Hematopoietic multipotent progenitor cell treated with erythropoietin and hydrocortisone succinate and interleukin-3 and kit ligand, for 17 days (in vitro differentiated cells): ENCODE measurements at regions not wholly inside any gene's neighbourhood (a gene's known extent, or its start where the extent isn't known, plus 50 kb on each side); places are given as distances from the start of the nearest gene placed in this dataset.
"Not testable (repeated sequence)": the region's sequence is repeated elsewhere in the genome, so short reads cannot be mapped to it uniquely, and the experiment has no call there.

Experiments
- DNase-seq: peaks from one replicate; pipeline ENCODE4 v3.0.0-alpha.2; 2015; ENCODE audit warnings: low spot score

GRCh38 chr14:65153101-65153500 is 50.8 kb upstream of the MAX start:
- DNase-seq: no peak

GRCh38 chr14:65156568-65157366 is 54.5 kb upstream of the MAX start:
- DNase-seq: no peak

GRCh38 chr14:65159281-65160062 is 57.2 kb upstream of the MAX start:
- DNase-seq: no peak

- DNase-seq: no peak
Observed at GRCh38 chr14:65160091-65160490, 57.8 kb upstream of the MAX start.

GRCh38 chr14:65162031-65162430 is 59.7 kb upstream of the MAX start:
- no peak for DNase-seq

DNA sequence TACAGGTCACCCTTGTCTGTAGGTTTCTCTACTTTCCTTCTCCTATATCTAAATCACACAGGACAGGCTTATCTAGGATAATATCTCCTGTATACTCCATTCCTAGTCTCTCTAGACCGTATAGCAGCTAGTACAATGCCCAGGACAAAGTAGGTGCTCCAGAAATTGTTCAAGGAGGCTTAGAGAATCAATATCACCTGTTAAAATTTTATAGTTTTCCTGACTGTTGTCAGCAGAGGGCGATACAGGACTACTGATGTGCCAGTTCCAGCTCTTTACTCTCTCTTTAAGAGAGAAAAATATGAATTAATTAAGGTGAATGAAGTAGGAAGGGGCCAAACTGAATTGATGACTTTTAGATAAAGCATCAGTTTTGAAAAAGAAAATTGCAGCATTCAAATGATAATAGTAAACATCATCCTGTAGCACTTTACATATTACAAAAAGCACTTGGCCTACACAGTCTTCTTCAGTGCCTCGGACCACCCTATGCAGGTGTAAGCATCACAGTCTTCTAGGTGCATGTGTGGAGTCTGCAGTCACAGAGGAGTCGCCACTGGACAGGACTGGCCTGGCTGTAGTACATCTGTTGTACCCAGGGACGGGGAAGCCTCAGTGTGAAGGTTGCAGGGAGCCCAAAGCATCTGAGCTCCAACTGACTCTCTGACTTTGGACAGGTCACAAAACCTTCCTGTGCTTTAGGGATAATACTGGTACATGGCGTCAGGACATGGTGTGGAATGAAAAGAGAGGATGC is 61.9 kb upstream of the MAX start:
- DNase-seq: peak; percentile 44

GRCh38 chr14:65164825-65165135 is 62.5 kb upstream of the MAX start:
- no peak for DNase-seq

GRCh38 chr14:65167072-65167645 is 64.8 kb upstream of the MAX start:
- peak; percentile 50 for DNase-seq

DNA sequence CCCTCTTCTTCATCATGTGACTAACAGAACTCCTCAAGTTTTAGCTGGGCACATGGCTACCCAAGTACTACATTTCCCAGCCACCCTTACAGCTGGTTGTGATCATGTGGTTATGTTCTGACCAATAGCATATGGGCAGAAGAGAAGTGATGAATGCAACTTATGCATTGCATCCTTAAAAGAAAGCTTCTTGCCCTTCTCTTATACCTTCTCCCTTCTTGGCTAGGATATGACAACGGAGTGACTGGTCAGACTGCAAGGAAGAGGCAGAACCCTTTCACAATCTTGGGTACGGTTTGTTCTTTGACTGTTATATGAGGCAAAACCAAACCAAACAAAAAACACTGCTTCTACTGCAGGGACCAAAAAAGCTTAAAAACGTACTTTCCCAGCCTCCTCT is 66.5 kb upstream of the MAX start:
- no peak for DNase-seq

DNA sequence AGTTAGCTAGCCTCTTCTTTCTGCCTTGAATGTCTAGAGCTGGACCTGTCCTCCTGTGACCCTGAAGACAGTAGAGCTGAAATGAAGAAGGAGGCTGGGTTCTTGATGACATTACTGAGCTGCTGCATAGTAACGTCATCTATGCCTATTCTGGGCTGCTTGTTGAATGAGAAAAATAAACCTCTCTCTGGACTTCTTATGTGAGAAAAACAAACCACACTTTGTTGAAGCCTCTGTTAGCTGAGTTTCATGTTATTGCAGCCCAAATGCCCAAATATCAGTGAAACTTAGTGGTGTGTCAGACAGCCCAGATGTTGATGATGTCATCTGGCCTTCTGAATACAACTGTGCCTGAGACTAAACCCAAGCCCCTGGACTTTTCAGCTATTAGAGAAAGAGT is 67.0 kb upstream of the MAX start:
- no peak for DNase-seq

- no peak for DNase-seq
Observed at GRCh38 chr14:65170318-65170717, 68.0 kb upstream of the MAX start.

- DNase-seq: no peak
Observed at GRCh38 chr14:65170768-65171507, 68.6 kb upstream of the MAX start.

DNA sequence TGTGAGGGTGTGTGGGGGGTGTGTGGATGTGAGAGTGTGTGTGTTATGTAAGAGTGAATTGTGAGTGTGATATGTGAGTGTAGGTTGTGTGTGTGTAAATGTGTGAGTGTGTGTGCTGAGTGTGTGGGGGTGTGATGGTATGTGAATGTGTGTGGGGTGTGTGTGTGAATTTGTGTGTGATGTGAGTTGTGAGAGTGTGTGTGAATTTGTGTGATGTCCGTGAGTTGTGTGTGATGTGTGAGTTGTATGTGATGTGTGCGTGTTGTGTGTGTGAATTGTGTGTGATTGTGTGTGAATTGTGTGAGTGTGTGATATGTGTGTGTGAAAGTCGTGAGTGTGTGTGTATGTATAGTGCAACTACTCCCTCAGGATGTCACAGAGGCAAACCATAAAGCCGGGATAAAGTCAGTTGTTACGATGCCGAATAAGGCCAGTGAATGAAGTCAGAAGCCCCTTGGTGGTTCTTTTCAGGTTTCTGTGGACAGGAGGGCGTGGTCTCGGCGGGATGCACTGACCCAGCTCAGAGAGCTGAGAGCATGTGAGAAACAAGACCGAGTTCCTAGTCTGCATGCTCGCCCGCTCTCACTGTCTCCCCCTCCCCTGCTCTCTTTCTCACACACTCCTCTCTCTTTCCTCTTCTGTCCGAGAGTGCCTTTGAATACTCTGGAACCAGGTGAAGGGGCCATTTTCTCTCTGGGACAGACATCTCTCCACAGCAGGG is 71.8 kb upstream of the MAX start:
- no peak for DNase-seq

DNA sequence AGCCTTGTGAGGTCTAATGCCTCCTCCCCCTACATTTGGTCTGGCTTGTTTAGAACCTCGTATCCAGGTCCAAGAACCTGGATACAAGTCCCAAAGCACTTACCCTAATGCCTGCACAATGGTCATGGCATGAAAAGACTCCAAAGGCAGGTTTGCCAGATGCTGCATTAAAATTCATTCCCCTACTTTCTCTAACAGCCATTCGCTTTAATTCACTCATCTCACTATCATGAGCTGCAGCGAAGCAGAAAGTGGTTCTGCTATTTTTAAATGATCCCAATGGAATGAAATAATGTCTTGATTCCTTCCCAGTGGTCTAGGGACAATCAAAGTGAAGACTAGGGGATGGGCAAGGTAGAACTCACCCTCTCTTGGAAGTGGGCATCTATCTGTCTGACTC is 72.5 kb upstream of the MAX start:
- no peak for DNase-seq

GRCh38 chr14:65177551-65177950 is 75.2 kb upstream of the MAX start:
- DNase-seq: no peak

DNA sequence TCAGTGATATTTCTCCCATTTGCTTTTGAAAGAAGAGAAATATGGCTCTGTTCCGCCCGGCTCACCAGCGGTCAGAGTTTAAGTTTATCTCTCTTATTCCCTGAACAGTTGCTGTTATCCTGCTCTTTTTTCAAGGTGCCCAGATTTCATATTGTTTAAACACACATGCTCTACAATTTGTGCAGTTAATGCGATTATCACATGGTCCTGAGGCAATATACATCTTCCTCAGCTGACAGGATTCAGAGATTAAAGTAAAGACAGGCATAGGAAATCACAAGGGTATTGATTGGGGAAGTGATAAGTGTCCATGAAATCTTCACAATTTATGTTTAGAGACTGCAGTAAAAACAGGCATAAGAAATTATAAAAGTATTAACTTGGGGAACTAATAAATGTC is 76.9 kb upstream of the MAX start:
- not testable (repeated sequence) for DNase-seq

DNA sequence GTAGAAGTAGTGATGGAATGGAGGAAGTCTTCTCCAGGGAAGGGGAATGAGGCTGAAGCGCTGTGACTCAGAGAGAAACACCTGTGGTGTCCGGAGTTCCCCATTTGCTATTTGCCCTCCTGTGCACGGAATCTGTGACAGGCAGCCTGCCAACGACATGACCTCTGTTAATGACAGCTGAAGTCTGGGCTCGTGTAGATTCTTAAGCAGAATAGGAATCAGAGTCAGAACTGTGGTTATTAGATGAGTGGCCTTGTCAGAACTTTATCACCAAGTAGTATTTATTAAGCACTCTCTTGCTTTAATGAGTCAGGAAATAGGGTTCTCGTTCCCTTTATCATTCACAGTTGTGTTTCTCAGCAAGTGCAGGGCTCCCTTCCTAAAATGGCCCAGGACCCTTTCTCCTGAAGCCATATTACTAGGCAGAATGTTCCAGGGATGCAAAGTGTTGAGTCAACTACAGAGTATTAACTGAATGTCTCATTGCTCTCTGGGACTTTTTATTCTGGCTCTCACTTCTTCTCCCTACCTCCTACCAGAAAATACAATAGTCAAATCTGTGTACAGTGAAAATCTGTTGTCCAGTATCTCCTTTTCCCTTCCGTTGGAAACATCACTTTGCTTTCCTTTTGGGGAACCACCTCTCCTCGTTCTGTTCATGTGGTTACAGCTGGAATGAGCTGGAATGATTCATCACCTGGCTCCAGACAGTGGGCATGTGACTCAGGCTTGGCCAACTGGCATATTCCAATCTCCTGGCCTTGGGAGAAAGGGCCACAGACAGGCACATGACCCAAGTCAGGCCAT is 77.8 kb upstream of the MAX start:
- no peak for DNase-seq

GRCh38 chr14:65180725-65181025 is 78.4 kb upstream of the MAX start:
- no peak for DNase-seq

DNA sequence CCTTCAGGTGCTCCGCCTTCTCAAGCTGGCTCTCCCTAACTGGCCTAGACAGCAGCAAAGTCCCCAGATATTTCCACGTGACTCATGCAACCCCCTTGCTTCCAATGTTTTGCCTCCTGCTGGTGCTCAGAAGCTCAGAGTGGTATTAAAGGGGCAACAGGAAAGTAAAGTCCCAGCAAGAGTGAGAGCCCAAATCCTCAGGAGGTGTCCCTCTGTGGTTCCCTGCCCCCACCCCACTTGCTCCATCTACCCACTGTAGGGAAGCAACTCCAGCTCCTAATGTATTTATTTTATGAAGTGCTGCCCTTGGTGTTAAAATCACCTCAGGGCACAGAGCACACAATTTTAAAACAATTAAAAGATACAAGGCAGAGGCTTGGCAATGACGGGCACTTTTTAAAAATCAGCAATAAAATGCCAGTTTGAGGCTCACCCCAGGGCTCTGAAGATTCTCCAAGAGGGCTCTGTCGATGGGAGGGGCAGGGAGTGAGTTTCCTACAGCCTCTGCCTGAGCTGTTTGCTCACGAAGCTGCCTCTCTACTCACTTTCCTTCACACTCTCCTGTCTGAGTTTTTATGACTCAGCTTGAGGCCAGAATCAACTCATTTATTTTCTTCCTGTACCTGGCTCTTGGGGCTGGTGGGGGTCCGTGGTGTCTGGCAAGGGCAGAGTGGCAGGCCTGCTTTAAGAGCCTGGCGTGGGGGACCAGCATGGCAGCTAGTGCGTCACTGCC is 81.9 kb upstream of the MAX start:
- no peak for DNase-seq

DNA sequence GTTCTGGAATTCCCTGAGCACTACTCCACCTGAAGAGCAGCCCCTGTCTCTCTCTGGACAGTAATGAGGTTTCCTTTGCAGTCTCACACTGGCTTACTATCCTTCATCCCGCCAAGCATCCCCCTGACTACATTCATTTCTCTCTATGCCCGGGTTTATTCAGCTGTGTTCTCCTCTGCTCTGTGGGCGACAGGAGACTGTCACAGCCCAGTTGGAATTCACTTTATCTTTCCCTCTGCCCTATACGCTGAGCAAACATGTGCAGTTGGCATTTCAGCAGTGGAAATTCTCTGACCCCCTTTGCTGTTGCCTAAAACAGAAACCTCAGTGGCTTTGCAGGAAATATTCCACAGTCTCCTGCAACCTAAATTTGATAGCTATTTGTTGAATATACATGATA is 83.5 kb upstream of the MAX start:
- DNase-seq: no peak
